ENCODE measurements at regions not wholly inside any gene's neighbourhood (a gene's known extent, or its start where the extent isn't known, plus 50 kb on each side); places are given as distances from the start of the nearest gene placed in this dataset.
"Not testable (repeated sequence)": the region's sequence is repeated elsewhere in the genome, so short reads cannot be mapped to it uniquely, and the experiment has no call there.

GRCh38 chr2:111421949-111422348, 301.2 kb downstream of the BCL2L11 start:
- H3K4me1 ChIP-seq (ENCODE audit: insufficient read depth); H3K9me2 ChIP-seq (ENCODE audit: insufficient read depth); H3F3A ChIP-seq (ENCODE audit: insufficient read depth); H3K27me3 ChIP-seq (replicated peaks; ENCODE audit: insufficient read depth); H3K4me2 ChIP-seq (ENCODE audit: unreplicated experiment); H3K36me3 ChIP-seq (ENCODE audit: low read depth); H3K27ac ChIP-seq; H2AFZ ChIP-seq; DNase-seq; in situ Hi-C loops (cut with MboI); H3K9me3 ChIP-seq (ENCODE audit: low read depth); H4K20me1 ChIP-seq (ENCODE audit: insufficient read depth); H3K9ac ChIP-seq; H3K4me3 ChIP-seq: not testable (repeated sequence)
- 92 to 94% methylated on average over 4 to 6 of the region's 6 CpGs for WGBS, 2 experiments (ENCODE audit: low coverage in 1 of 2, low lambda C conversion rate in 2 of 2, missing lambda C conversion rate in 2 of 2)
- peaks cover 76% of the 10 kb centered on the region for H3K79me2 ChIP-seq (ENCODE audit: insufficient read depth)

- H2AFZ ChIP-seq; H3K27me3 ChIP-seq (replicated peaks; ENCODE audit: insufficient read depth); H3K4me2 ChIP-seq (ENCODE audit: unreplicated experiment); H3K4me1 ChIP-seq (ENCODE audit: insufficient read depth); H3K27ac ChIP-seq; in situ Hi-C loops (cut with MboI); H3F3A ChIP-seq (ENCODE audit: insufficient read depth); H3K4me3 ChIP-seq; H4K20me1 ChIP-seq (ENCODE audit: insufficient read depth); H3K9me3 ChIP-seq (ENCODE audit: low read depth); DNase-seq; H3K36me3 ChIP-seq (ENCODE audit: low read depth); H3K9ac ChIP-seq; H3K9me2 ChIP-seq (ENCODE audit: insufficient read depth): not testable (repeated sequence)
- H3K79me2 ChIP-seq (ENCODE audit: insufficient read depth) = peaks cover 78% of the 10 kb centered on the region
- WGBS, 2 experiments (ENCODE audit: low coverage in 1 of 2, low lambda C conversion rate in 2 of 2, missing lambda C conversion rate in 2 of 2) = 95% methylated on average over 7 of the region's 7 CpGs
Observed at GRCh38 chr2:111422562-111422961, 301.8 kb downstream of the BCL2L11 start.

- H3K4me2 ChIP-seq (ENCODE audit: unreplicated experiment); DNase-seq; H3K9me3 ChIP-seq (ENCODE audit: low read depth); H3K27ac ChIP-seq; H3K27me3 ChIP-seq (replicated peaks; ENCODE audit: insufficient read depth); H3K4me1 ChIP-seq (ENCODE audit: insufficient read depth); H3K9ac ChIP-seq; H3K9me2 ChIP-seq (ENCODE audit: insufficient read depth); H3K4me3 ChIP-seq; in situ Hi-C loops (cut with MboI); H3F3A ChIP-seq (ENCODE audit: insufficient read depth); H2AFZ ChIP-seq; H3K36me3 ChIP-seq (ENCODE audit: low read depth); H4K20me1 ChIP-seq (ENCODE audit: insufficient read depth): not testable (repeated sequence)
- WGBS, 2 experiments (ENCODE audit: low coverage in 1 of 2, low lambda C conversion rate in 2 of 2, missing lambda C conversion rate in 2 of 2) = 94 to 96% methylated on average over 7 of the region's 7 CpGs
- H3K79me2 ChIP-seq (ENCODE audit: insufficient read depth) = peaks cover 78% of the 10 kb centered on the region
Observed at GRCh38 chr2:111423184-111423583, 302.5 kb downstream of the BCL2L11 start.

GRCh38 chr2:111424176-111424575, 303.5 kb downstream of the BCL2L11 start:
- H3K4me3 ChIP-seq; H3K9me3 ChIP-seq (ENCODE audit: low read depth); in situ Hi-C loops (cut with MboI); H2AFZ ChIP-seq; H3K4me2 ChIP-seq (ENCODE audit: unreplicated experiment); H3K27me3 ChIP-seq (replicated peaks; ENCODE audit: insufficient read depth); DNase-seq; H3K9me2 ChIP-seq (ENCODE audit: insufficient read depth); H3F3A ChIP-seq (ENCODE audit: insufficient read depth); H4K20me1 ChIP-seq (ENCODE audit: insufficient read depth); H3K4me1 ChIP-seq (ENCODE audit: insufficient read depth); H3K36me3 ChIP-seq (ENCODE audit: low read depth); H3K9ac ChIP-seq; H3K27ac ChIP-seq: not testable (repeated sequence)
- 88 to 96% methylated on average over 3 to 4 of the region's 6 CpGs for WGBS, 2 experiments (ENCODE audit: low coverage in 1 of 2, low lambda C conversion rate in 2 of 2, missing lambda C conversion rate in 2 of 2)
- peaks cover 80% of the 10 kb centered on the region for H3K79me2 ChIP-seq (ENCODE audit: insufficient read depth)

- H3K4me1 ChIP-seq (ENCODE audit: insufficient read depth); H3K4me2 ChIP-seq (ENCODE audit: unreplicated experiment); H3K36me3 ChIP-seq (ENCODE audit: low read depth); H3K27ac ChIP-seq; H3K4me3 ChIP-seq; H3K9me3 ChIP-seq (ENCODE audit: low read depth); H4K20me1 ChIP-seq (ENCODE audit: insufficient read depth); H3K27me3 ChIP-seq (replicated peaks; ENCODE audit: insufficient read depth); H3F3A ChIP-seq (ENCODE audit: insufficient read depth); in situ Hi-C loops (cut with MboI); DNase-seq; H2AFZ ChIP-seq; H3K9ac ChIP-seq; H3K9me2 ChIP-seq (ENCODE audit: insufficient read depth): not testable (repeated sequence)
- H3K79me2 ChIP-seq (ENCODE audit: insufficient read depth) = peaks cover 79% of the 10 kb centered on the region
- 89 to 95% methylated on average over 5 of the region's 5 CpGs for WGBS, 2 experiments (ENCODE audit: low coverage in 1 of 2, low lambda C conversion rate in 2 of 2, missing lambda C conversion rate in 2 of 2)
Observed at GRCh38 chr2:111424851-111425309, 304.2 kb downstream of the BCL2L11 start.

GRCh38 chr2:111425789-111426201, 305.1 kb downstream of the BCL2L11 start:
- WGBS, 2 experiments (ENCODE audit: low coverage in 1 of 2, low lambda C conversion rate in 2 of 2, missing lambda C conversion rate in 2 of 2) = 95 to 97% methylated on average over 4 of the region's 4 CpGs
- H3K79me2 ChIP-seq (ENCODE audit: insufficient read depth) = peaks cover 73% of the 10 kb centered on the region
- H4K20me1 ChIP-seq (ENCODE audit: insufficient read depth); H3K4me2 ChIP-seq (ENCODE audit: unreplicated experiment); H3K9ac ChIP-seq; H2AFZ ChIP-seq; H3K27ac ChIP-seq; H3K36me3 ChIP-seq (ENCODE audit: low read depth); H3K27me3 ChIP-seq (replicated peaks; ENCODE audit: insufficient read depth); H3F3A ChIP-seq (ENCODE audit: insufficient read depth); H3K9me2 ChIP-seq (ENCODE audit: insufficient read depth); H3K4me3 ChIP-seq; H3K4me1 ChIP-seq (ENCODE audit: insufficient read depth); in situ Hi-C loops (cut with MboI); H3K9me3 ChIP-seq (ENCODE audit: low read depth); DNase-seq: not testable (repeated sequence)

- H3F3A ChIP-seq (ENCODE audit: insufficient read depth); H3K4me2 ChIP-seq (ENCODE audit: unreplicated experiment); H3K27ac ChIP-seq; H3K4me3 ChIP-seq; in situ Hi-C loops (cut with MboI); H3K9ac ChIP-seq; DNase-seq; H3K36me3 ChIP-seq (ENCODE audit: low read depth); H3K4me1 ChIP-seq (ENCODE audit: insufficient read depth); H2AFZ ChIP-seq; H4K20me1 ChIP-seq (ENCODE audit: insufficient read depth); H3K9me3 ChIP-seq (ENCODE audit: low read depth); H3K9me2 ChIP-seq (ENCODE audit: insufficient read depth); H3K27me3 ChIP-seq (replicated peaks; ENCODE audit: insufficient read depth): not testable (repeated sequence)
- 97 to 98% methylated on average over 4 of the region's 4 CpGs for WGBS, 2 experiments (ENCODE audit: low coverage in 1 of 2, low lambda C conversion rate in 2 of 2, missing lambda C conversion rate in 2 of 2)
- H3K79me2 ChIP-seq (ENCODE audit: insufficient read depth) = peaks cover 73% of the 10 kb centered on the region
Observed at GRCh38 chr2:111427346-111427745, 306.6 kb downstream of the BCL2L11 start.

- H3K4me3 ChIP-seq; H3K4me1 ChIP-seq (ENCODE audit: insufficient read depth); H3K9me3 ChIP-seq (ENCODE audit: low read depth); in situ Hi-C loops (cut with MboI); H3K4me2 ChIP-seq (ENCODE audit: unreplicated experiment); H4K20me1 ChIP-seq (ENCODE audit: insufficient read depth); H3K27me3 ChIP-seq (replicated peaks; ENCODE audit: insufficient read depth); H2AFZ ChIP-seq; DNase-seq; H3K27ac ChIP-seq; H3F3A ChIP-seq (ENCODE audit: insufficient read depth); H3K9me2 ChIP-seq (ENCODE audit: insufficient read depth); H3K36me3 ChIP-seq (ENCODE audit: low read depth); H3K9ac ChIP-seq: not testable (repeated sequence)
- WGBS, 2 experiments (ENCODE audit: low coverage in 1 of 2, low lambda C conversion rate in 2 of 2, missing lambda C conversion rate in 2 of 2) = 91 to 93% methylated on average over 5 to 6 of the region's 6 CpGs
- H3K79me2 ChIP-seq (ENCODE audit: insufficient read depth) = peaks cover 73% of the 10 kb centered on the region
Observed at GRCh38 chr2:111428915-111429314, 308.2 kb downstream of the BCL2L11 start.

All from GM23248 (cell line).